Activated B cell treated with CpG ODN at 0.5 μM for 24 hours (primary cell): ENCODE measurements at regions not wholly inside any gene's neighbourhood (a gene's known extent, or its start where the extent isn't known, plus 50 kb on each side); places are given as distances from the start of the nearest gene placed in this dataset.

Experiments
- ATAC-seq: fragments of 200-7000 bp; cut with Tn5 transposase; one replicate; pipeline ENCODE4 v1.10.0; 2021; ENCODE audit warnings: low read depth, mild to moderate bottlenecking, moderate library complexity
- CTCF ChIA-PET: fragments of 350-600 bp; sonication (Branson Sonifier 250); formaldehyde crosslinking; loops from one replicate; lab custom pipeline; 2021; ENCODE audit warnings: antibody characterized with exemption; lab: Charles Lee
- POLR2A ChIA-PET: fragments of 350-600 bp; sonication (Branson Sonifier 250); formaldehyde crosslinking; loops from one replicate; lab custom pipeline; 2021; ENCODE audit warnings: antibody characterized with exemption; lab: Charles Lee
- DNase-seq: peaks from one replicate; pipeline ENCODE4 v3.0.0; 2022
- H3K27ac Mint-ChIP-seq: one replicate; pipeline ENCODE4 v1.8.0; 2020; ENCODE audit warnings: mixed read lengths
- H3K27me3 Mint-ChIP-seq: one replicate; pipeline ENCODE4 v1.8.0; 2021; ENCODE audit warnings: mixed read lengths
- H3K36me3 Mint-ChIP-seq: one replicate; pipeline ENCODE4 v1.8.0; 2021; ENCODE audit warnings: low read depth, mixed read lengths
- H3K4me1 Mint-ChIP-seq: one replicate; pipeline ENCODE4 v1.8.0; 2021; ENCODE audit warnings: mixed read lengths
- H3K4me3 Mint-ChIP-seq: one replicate; pipeline ENCODE4 v1.8.0; 2020; ENCODE audit warnings: mild to moderate bottlenecking, mixed read lengths
- H3K9me3 Mint-ChIP-seq: one replicate; pipeline ENCODE4 v1.8.0; 2020; ENCODE audit warnings: mixed read lengths
- intact Hi-C: fragments of 100-400 bp; cut with micrococcal nuclease; formaldehyde crosslinking; loops from one replicate; pipeline ENCODE4 v1.15.1; 2024
- TF ChIP-seq, protein P1 (sequence below): fragments of 200-600 bp; IDR thresholded peaks from one replicate; pipeline ENCODE4 v1.8.0; 2022; ENCODE audit warnings: antibody characterized with exemption, mild to moderate bottlenecking

DNA sequence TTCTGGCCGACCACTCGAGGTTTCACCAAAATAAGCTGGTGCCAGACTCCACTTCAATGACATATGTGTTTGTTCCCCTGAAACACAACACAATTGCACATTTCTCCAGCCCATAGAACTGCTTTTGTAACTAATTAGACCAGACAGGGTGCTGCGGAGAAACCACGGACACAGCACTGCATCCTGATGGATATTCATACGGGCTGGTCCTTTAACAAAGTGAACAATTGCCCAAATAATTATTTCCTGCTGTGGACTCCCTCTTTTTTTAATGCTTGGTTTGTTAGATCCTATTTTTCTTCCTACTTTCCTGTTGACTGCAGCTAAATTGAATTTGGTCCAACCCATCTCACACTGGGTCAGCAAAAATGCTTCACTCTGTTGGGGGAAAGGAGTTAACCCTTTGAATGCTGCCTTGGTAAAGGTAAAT, 198.6 kb upstream of the BMPER start:
- CTCF ChIA-PET, result no interaction called here
- Mint-ChIP-seq H3K27me3 (peaks cover 4% of the 10 kb centered on the region), H3K9me3 (peaks cover 7% of the 10 kb centered on the region), H3K36me3 (peaks cover 5% of the 10 kb centered on the region), H3K4me1 (no peaks in the 10 kb centered on the region), H3K4me3 (no peak overlapping the region), H3K27ac (no peak overlapping the region)
- DNase-seq (no peak), ATAC-seq (no peak)
- TF ChIP-seq, protein P1, sequence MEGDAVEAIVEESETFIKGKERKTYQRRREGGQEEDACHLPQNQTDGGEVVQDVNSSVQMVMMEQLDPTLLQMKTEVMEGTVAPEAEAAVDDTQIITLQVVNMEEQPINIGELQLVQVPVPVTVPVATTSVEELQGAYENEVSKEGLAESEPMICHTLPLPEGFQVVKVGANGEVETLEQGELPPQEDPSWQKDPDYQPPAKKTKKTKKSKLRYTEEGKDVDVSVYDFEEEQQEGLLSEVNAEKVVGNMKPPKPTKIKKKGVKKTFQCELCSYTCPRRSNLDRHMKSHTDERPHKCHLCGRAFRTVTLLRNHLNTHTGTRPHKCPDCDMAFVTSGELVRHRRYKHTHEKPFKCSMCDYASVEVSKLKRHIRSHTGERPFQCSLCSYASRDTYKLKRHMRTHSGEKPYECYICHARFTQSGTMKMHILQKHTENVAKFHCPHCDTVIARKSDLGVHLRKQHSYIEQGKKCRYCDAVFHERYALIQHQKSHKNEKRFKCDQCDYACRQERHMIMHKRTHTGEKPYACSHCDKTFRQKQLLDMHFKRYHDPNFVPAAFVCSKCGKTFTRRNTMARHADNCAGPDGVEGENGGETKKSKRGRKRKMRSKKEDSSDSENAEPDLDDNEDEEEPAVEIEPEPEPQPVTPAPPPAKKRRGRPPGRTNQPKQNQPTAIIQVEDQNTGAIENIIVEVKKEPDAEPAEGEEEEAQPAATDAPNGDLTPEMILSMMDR, result no peak
- POLR2A ChIA-PET, result no interaction called here
- intact Hi-C loops, result no loop called here

DNA sequence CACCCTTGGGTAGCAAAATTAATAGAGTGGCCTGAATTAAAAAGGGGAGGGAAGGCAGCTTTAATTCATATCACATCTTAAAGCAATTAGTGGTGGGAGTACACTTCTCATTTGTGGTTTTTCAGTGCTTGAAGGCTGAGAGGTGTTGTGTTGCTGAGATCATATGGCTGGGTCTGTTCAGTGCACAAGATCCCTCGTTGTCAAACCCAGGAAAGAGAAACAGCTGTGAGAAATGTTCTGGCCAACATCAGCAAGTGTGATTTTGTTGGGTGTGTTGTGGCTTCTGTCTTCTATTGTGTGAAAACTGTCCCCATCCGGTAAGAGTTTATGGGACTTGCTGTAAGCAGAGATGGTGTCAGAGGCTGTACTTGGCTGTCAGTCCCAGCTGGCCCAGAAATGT, 197.9 kb upstream of the BMPER start:
- peaks cover under 1% of the 10 kb centered on the region for H3K9me3 Mint-ChIP-seq
- POLR2A ChIA-PET, result no interaction called here
- no peak overlapping the region for H3K4me3 Mint-ChIP-seq
- intact Hi-C loops, result no loop called here
- H3K27me3 Mint-ChIP-seq, result peaks cover under 1% of the 10 kb centered on the region
- H3K4me1 Mint-ChIP-seq, result no peaks in the 10 kb centered on the region
- H3K36me3 Mint-ChIP-seq, result peaks cover under 1% of the 10 kb centered on the region
- CTCF ChIA-PET, result no interaction called here
- TF ChIP-seq, protein P1, result no peak
- ATAC-seq (no peak), DNase-seq (no peak)
- H3K27ac Mint-ChIP-seq, result no peak overlapping the region

DNA sequence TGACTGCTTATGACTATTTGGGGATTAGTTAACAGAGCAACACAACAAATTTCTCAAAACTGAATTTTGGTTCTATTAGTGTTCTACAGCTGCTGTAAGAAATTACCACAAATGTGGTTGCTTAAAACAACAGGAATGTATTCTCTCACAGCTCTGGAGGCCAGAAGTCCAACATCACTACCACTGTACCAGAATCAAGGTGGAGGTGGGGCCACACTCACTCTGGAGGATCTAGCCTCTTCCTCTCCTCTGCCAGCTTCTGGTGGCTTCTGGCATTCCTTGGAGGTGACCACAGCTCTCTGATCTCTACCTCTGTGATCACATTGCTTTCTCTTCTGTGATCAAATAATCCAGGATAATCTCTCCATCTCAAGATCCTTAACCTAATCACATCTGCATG, 194.7 kb upstream of the BMPER start:
- H3K4me3 Mint-ChIP-seq, result no peak overlapping the region
- H3K27ac Mint-ChIP-seq, result no peak overlapping the region
- H3K4me1 Mint-ChIP-seq, result no peaks in the 10 kb centered on the region
- intact Hi-C loops, result no loop called here
- ATAC-seq (no peak), DNase-seq (no peak)
- H3K27me3 Mint-ChIP-seq, result peaks cover 7% of the 10 kb centered on the region
- POLR2A ChIA-PET, result no interaction called here
- H3K9me3 Mint-ChIP-seq, result no peaks in the 10 kb centered on the region
- CTCF ChIA-PET, result no interaction called here
- TF ChIP-seq, protein P1, result no peak
- H3K36me3 Mint-ChIP-seq, result no peaks in the 10 kb centered on the region

DNA sequence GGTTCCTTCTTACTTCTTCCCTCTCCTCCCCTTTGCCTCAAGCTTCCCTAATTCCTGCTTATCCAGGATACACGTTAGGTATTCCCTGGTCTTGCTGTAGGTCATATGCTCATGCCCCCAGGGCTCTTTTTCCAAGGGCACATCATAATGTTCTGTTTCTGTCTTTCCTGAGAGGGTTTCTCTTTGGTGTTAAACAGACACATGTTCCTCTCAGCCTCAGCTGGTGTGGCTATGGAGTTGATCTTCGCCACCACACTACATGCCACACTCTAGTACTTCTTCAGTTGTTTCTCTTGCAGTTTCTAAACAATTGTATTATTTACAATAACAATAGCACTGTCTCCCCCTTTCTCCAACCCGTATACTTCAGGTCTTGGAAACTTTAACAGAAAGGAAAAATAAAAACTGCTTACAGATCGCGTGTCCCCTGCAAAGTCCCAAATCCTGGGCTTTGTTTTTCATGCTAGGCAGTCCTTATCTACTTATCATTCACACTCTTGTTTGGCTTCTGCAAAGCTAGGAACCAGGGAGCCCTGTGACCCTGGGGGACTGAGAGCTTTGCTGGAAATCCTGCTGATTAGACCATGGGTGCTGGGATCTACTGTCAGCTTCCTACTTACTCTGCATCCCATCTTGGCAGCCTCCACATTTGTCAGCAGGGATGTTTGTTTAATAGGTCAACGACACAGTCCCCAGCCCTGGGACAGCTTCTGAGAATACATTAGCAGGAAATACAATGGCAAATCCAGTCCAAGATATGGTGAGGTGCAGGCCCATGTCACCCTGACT, 193.9 kb upstream of the BMPER start:
- CTCF ChIA-PET, result no interaction called here
- TF ChIP-seq, protein P1, result no peak
- Mint-ChIP-seq H3K4me3 (no peak overlapping the region), H3K36me3 (no peaks in the 10 kb centered on the region), H3K27me3 (peaks cover 7% of the 10 kb centered on the region), H3K9me3 (no peaks in the 10 kb centered on the region), H3K4me1 (no peaks in the 10 kb centered on the region), H3K27ac (no peak overlapping the region)
- POLR2A ChIA-PET, result no interaction called here
- DNase-seq, result no peak
- no peak for ATAC-seq
- intact Hi-C loops, result no loop called here

DNA sequence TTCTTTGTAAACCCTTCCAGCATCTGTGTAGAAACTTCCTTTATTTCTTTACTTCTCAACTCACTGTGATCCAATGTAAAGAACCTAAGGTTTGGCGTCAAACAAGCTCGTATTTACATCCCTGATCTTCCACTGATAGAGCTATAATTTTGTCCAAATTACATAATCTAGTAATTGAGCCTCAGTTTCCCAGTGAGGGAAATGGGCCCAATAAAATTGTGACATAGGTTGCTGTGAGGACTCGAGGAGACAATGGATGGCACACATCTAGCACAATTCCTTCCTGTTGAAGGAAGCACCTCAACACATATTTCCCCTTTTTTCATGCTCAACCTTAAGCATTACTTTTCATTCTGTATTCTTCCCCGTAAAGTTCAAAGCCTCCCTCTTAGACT, 193.3 kb upstream of the BMPER start:
- Mint-ChIP-seq H3K4me1 (no peaks in the 10 kb centered on the region), H3K36me3 (no peaks in the 10 kb centered on the region), H3K27me3 (peaks cover 7% of the 10 kb centered on the region), H3K4me3 (no peak overlapping the region), H3K27ac (no peak overlapping the region), H3K9me3 (no peaks in the 10 kb centered on the region)
- TF ChIP-seq, protein P1, result no peak
- CTCF ChIA-PET, result no interaction called here
- POLR2A ChIA-PET, result no interaction called here
- ATAC-seq (no peak), DNase-seq (no peak)
- intact Hi-C loops, result no loop called here
